ENCODE measurements at regions not wholly inside any gene's neighbourhood (a gene's known extent, or its start where the extent isn't known, plus 50 kb on each side); places are given as distances from the start of the nearest gene placed in this dataset.
"Not testable (repeated sequence)": the region's sequence is repeated elsewhere in the genome, so short reads cannot be mapped to it uniquely, and the experiment has no call there.

- not testable (repeated sequence) for TF ChIP-seq CTCF, POLR2A, POLR2AphosphoS5 (IDR thresholded peaks at IDR 0.05)
Observed at GRCh38 chr7:119300341-119300740, 972.6 kb upstream of the KCND2 start.
